Right ventricle myocardium superior (tissue), 1 donor: ENCODE measurements at regions not wholly inside any gene's neighbourhood (a gene's known extent, or its start where the extent isn't known, plus 50 kb on each side); places are given as distances from the start of the nearest gene placed in this dataset.

ENCODE experiments used
- ATAC-seq: fragments of 200-7000 bp; cut with Tn5 transposase; one replicate; pipeline ENCODE4 v1.9.1; 2020; ENCODE audit warnings: mild to moderate bottlenecking; ENCODE audit not compliant: poor library complexity
- DNase-seq: peaks from one replicate; pipeline ENCODE4 v3.0.0-alpha.2; 2020
- intact Hi-C: fragments of 100-400 bp; cut with DNase I; formaldehyde crosslinking; loops from one replicate; pipeline ENCODE4 v1.11.2; 2022
- donor health status: DM: no; HTN: yes; CAD: no; lungs with severe emphysema.

DNA sequence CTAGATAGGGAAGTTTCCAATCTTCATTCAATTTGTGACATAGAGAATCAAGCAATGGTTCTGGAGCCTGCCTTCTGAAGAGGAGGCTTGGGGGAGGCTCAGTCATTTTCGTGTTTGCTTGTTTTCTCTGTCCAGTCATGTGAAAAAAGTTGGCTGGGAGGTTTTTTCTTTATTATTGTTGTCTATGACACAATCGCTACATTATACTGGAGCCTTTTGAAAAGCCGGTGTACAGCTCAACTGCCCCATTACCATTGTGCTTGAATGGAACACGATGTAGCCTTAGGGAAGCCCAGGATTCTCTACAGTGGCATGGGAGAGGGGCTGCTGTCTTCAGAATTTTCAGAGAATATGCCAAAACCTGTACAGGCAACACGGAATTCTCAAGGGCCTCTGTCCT, 57.9 kb upstream of the NCAM1 start:
- DNase-seq (no peak), ATAC-seq (no peak)
- intact Hi-C loops = no loop called here

GRCh38 chr11:112911124-112911523, 50.1 kb upstream of the NCAM1 start:
- intact Hi-C loops = no loop called here
- ATAC-seq (no peak), DNase-seq (no peak)
